Nephron progenitor cell (in vitro differentiated cells): ENCODE measurements at regions not wholly inside any gene's neighbourhood (a gene's known extent, or its start where the extent isn't known, plus 50 kb on each side); places are given as distances from the start of the nearest gene placed in this dataset.
A peak's percentile ranks its signal among the peaks of the same experiment; 100 is the strongest.

Experiments used
- DNase-seq: peaks from one replicate; pipeline ENCODE4 v3.0.0; 2021
- H3K27ac Mint-ChIP-seq: 2 replicates; pipeline ENCODE4 v1.8.0; 2021; ENCODE audit warnings: mild to moderate bottlenecking, moderate library complexity, mixed read lengths
- H3K27me3 Mint-ChIP-seq: 2 replicates; pipeline ENCODE4 v1.8.0; 2021; ENCODE audit warnings: mild to moderate bottlenecking, low read depth, mixed read lengths; ENCODE audit not compliant: poor library complexity
- H3K36me3 Mint-ChIP-seq: 2 replicates; pipeline ENCODE4 v1.8.0; 2021; ENCODE audit warnings: low read depth, mixed read lengths
- H3K4me1 Mint-ChIP-seq: 2 replicates; pipeline ENCODE4 v1.8.0; 2021; ENCODE audit warnings: mixed read lengths
- H3K4me3 Mint-ChIP-seq: 2 replicates; pipeline ENCODE4 v1.8.0; 2021; ENCODE audit warnings: mild to moderate bottlenecking, moderate library complexity, mixed read lengths
- H3K9me3 Mint-ChIP-seq: 2 replicates; pipeline ENCODE4 v1.8.0; 2021; ENCODE audit warnings: mild to moderate bottlenecking, moderate library complexity, mixed read lengths
- CTCF ChIP-seq: fragments of 200-600 bp; sonication (generic); IDR thresholded peaks from 2 replicates; pipeline ENCODE4 v1.5.0; 2021; ENCODE audit warnings: antibody characterized with exemption

- Mint-ChIP-seq H3K36me3 (no peaks in the 10 kb centered on the region), H3K4me3 (no peak overlapping the region), H3K4me1 (no peaks in the 10 kb centered on the region), H3K27ac (no peak overlapping the region), H3K27me3 (peaks cover 10% of the 10 kb centered on the region), H3K9me3 (peaks cover 38% of the 10 kb centered on the region)
- DNase-seq, result no peak
- TF ChIP-seq CTCF, result no peak
Observed at GRCh38 chr6:156582509-156582992, 194.6 kb upstream of the ARID1B start.

- H3K36me3 Mint-ChIP-seq, result peaks cover 5% of the 10 kb centered on the region
- peaks cover 65% of the 10 kb centered on the region for H3K9me3 Mint-ChIP-seq
- no peak for TF ChIP-seq CTCF
- H3K27ac Mint-ChIP-seq, result no peak overlapping the region
- DNase-seq, result no peak
- H3K4me3 Mint-ChIP-seq, result no peak overlapping the region
- H3K4me1 Mint-ChIP-seq, result no peaks in the 10 kb centered on the region
- H3K27me3 Mint-ChIP-seq, result peaks cover 9% of the 10 kb centered on the region
Observed at GRCh38 chr6:156579564-156579963, 197.6 kb upstream of the ARID1B start.

GRCh38 chr6:156577749-156578148 lies 199.4 kb upstream of the ARID1B start:
- no peak for TF ChIP-seq CTCF

GRCh38 chr6:156575361-156575760 lies 201.8 kb upstream of the ARID1B start:
- Mint-ChIP-seq H3K9me3 (peaks cover 55% of the 10 kb centered on the region), H3K4me1 (peaks cover 8% of the 10 kb centered on the region), H3K27ac (no peak overlapping the region), H3K36me3 (peaks cover 5% of the 10 kb centered on the region), H3K27me3 (peaks cover 8% of the 10 kb centered on the region), H3K4me3 (no peak overlapping the region)
- TF ChIP-seq CTCF, result no peak
- DNase-seq, result no peak

More at GRCh38 chr6:156577749-156578148, 199.4 kb upstream of the ARID1B start:
- Mint-ChIP-seq H3K27me3 (peaks cover 6% of the 10 kb centered on the region), H3K27ac (no peak overlapping the region), H3K36me3 (peaks cover 5% of the 10 kb centered on the region), H3K4me3 (no peak overlapping the region), H3K9me3 (peaks cover 65% of the 10 kb centered on the region), H3K4me1 (no peaks in the 10 kb centered on the region)
- DNase-seq, result no peak

GRCh38 chr6:156564807-156565149 lies 212.4 kb upstream of the ARID1B start:
- H3K4me3 Mint-ChIP-seq, result no peak overlapping the region
- peaks cover 16% of the 10 kb centered on the region for H3K4me1 Mint-ChIP-seq
- peaks cover 15% of the 10 kb centered on the region for H3K27me3 Mint-ChIP-seq
- H3K27ac Mint-ChIP-seq, result no peak overlapping the region
- TF ChIP-seq CTCF, result no peak
- H3K9me3 Mint-ChIP-seq, result peaks cover 24% of the 10 kb centered on the region
- no peak for DNase-seq
- H3K36me3 Mint-ChIP-seq, result peaks cover 2% of the 10 kb centered on the region

- Mint-ChIP-seq H3K4me3 (no peak overlapping the region), H3K36me3 (peaks cover 4% of the 10 kb centered on the region), H3K4me1 (peaks cover 15% of the 10 kb centered on the region), H3K27ac (no peak overlapping the region), H3K27me3 (peaks cover 13% of the 10 kb centered on the region), H3K9me3 (peaks cover 27% of the 10 kb centered on the region)
- DNase-seq, result peak; percentile 85
- peak; percentile 94 for TF ChIP-seq CTCF
Observed at GRCh38 chr6:156564127-156564806, 212.9 kb upstream of the ARID1B start.
